Suprapubic skin (tissue), 3 donors: ENCODE measurements at regions not wholly inside any gene's neighbourhood (a gene's known extent, or its start where the extent isn't known, plus 50 kb on each side); places are given as distances from the start of the nearest gene placed in this dataset.

ENCODE experiments used
- EP300 ChIP-seq: sonication (generic); formaldehyde crosslinking; IDR thresholded peaks from one replicate; pipeline ENCODE4 v1.6.1; 2017; ENCODE audit warnings: antibody characterized with exemption
- POLR2A ChIP-seq, 2 donors: fragments of 450-650 bp; IDR thresholded peaks; one replicate each; pipeline ENCODE4 v1.6.1; 2017; ENCODE audit warnings: antibody characterized with exemption in 2 of 2, mild to moderate bottlenecking in 2 of 2, moderate library complexity in 2 of 2
- TF ChIP-seq, protein P1 (sequence below), 2 donors: fragments of 200-600 bp in 1 of 2; fragments of 450-650 bp in 1 of 2; sonication (generic) in 1 of 2; IDR thresholded peaks; one replicate each; pipeline ENCODE4 v1.5.1; 2016 to 2019; ENCODE audit warnings: antibody characterized with exemption in 2 of 2, mild to moderate bottlenecking in 1 of 2, moderate library complexity in 1 of 2

DNA sequence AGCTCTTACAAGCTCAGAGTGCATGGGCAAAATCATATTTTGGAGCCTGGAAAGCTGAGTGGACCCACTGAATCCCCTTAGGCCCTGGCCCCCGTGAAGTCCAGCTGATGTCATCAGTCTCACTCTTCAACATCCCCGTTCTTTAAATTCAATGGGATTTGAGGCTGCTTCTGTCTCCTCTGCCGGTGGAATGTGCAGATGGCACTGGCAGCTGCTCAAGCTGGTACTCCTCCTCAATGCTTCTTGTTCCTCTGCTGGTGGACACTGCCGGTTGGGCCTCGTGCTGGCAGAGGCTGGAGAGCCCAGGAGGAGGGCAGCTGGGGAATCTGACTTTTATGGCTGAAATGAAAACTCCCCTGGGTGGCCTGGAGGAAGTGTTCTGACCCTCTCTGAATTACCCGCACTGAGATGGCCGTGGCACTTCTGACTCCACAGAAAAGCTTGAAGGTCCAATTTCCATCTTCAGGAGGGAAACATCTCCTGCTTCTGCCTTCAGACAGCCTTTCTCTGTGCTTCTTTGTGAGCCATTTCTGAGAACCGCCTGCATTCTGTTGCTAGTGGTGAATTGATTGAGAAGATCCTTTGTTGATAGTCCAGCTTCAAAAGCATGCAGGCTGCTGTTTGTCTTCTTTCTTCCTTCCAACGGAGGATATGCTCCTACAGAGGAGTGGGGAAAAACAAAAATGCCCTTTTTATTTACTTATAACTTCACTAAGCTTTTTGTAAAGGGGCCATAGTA, 298.9 kb downstream of the TMEM38B start:
- TF ChIP-seq, protein P1, sequence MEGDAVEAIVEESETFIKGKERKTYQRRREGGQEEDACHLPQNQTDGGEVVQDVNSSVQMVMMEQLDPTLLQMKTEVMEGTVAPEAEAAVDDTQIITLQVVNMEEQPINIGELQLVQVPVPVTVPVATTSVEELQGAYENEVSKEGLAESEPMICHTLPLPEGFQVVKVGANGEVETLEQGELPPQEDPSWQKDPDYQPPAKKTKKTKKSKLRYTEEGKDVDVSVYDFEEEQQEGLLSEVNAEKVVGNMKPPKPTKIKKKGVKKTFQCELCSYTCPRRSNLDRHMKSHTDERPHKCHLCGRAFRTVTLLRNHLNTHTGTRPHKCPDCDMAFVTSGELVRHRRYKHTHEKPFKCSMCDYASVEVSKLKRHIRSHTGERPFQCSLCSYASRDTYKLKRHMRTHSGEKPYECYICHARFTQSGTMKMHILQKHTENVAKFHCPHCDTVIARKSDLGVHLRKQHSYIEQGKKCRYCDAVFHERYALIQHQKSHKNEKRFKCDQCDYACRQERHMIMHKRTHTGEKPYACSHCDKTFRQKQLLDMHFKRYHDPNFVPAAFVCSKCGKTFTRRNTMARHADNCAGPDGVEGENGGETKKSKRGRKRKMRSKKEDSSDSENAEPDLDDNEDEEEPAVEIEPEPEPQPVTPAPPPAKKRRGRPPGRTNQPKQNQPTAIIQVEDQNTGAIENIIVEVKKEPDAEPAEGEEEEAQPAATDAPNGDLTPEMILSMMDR (IDR thresholded peaks at IDR 0.05), result no peak
- TF ChIP-seq POLR2A (IDR thresholded peaks at IDR 0.05), result no peak
- TF ChIP-seq EP300, result no peak
